Stimulated activated naive CD4-positive, alpha-beta T cell treated with Interleukin-2 at 50 U/mL for 16 hours (primary cell): ENCODE measurements at regions not wholly inside any gene's neighbourhood (a gene's known extent, or its start where the extent isn't known, plus 50 kb on each side); places are given as distances from the start of the nearest gene placed in this dataset.
"Not testable (repeated sequence)": the region's sequence is repeated elsewhere in the genome, so short reads cannot be mapped to it uniquely, and the experiment has no call there.

Experiments
- DNase-seq: peaks from one replicate; lab custom pipeline; 2025; lab: John Stamatoyannopoulos, UW

GRCh38 chrX:5702890-5703289, 525.8 kb downstream of the NLGN4X start:
- DNase-seq: no peak

DNA sequence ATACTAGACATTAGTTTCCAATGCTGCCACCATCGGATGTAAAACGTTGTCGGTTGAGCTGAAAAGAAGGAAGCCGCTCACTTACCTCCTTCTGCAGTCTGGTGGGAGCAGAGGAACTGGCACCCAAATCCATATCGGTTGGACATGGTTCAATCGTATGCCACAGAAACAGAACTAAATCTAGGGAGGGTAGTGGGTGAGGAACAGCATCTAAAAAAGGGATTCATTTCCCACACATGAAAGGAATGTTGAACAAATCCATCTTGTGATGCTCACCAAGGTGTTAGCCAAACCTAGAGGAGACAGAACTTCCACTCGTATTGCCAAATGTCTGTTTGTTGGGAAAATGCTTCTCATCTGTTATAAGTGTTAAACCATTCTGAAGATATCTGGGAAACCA, 532.7 kb downstream of the NLGN4X start:
- DNase-seq: no peak

DNA sequence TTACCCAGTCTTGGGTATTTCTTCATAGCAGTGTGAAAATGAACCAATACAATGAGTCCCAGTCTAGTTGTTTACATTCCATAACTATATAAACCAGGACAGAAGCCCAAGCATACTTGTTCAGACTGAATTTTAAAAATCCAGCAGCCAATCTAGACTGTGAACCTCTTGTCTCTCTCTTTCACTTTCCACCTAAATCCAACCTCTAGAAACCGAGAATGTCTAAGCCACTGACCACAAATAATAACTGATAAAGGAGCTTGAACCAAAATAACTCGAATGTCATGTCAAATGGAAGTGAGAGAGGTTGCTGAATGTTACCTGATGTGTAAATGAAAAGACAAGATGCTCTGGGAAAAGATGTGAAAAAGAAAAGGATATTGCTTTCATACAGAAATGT, 544.7 kb downstream of the NLGN4X start:
- DNase-seq: no peak

DNA sequence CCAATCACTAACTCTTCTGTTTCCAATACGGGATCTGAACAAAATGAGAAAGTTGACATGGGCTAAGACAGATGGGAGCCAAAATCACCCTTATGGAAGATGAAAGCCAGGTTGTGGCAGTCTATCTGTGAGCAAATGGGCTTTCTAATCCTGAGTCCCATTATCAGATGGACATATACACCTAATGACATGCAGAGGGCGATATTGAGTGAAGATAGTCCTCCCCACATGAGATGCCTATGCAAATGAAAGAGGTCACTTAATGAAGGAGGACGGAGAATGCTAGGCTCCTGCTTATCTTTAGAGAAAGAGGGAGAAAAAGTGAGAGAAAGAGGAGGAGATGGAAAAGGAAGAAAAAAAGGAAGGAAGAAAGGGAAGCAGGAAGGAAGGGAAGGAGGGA, 547.5 kb downstream of the NLGN4X start:
- DNase-seq: no peak

DNA sequence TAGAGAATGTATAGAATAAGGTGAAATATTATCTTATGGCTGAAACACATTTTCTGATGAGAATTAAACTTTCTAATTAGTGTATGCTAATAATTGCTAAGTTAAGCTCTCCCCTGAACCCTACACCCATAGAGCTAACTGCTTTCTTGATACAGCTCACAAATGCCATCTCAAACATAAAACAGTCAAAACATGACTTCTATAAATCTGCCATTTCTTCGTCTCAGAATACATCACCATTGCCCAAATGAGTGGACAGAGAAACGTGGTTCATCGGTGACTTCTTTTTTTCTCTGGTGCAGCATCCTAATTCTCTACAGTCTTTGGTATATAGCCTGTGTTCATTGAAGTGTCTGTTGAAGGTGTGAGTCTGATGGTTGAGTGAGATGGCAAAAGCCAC, 554.6 kb downstream of the NLGN4X start:
- no peak for DNase-seq

DNA sequence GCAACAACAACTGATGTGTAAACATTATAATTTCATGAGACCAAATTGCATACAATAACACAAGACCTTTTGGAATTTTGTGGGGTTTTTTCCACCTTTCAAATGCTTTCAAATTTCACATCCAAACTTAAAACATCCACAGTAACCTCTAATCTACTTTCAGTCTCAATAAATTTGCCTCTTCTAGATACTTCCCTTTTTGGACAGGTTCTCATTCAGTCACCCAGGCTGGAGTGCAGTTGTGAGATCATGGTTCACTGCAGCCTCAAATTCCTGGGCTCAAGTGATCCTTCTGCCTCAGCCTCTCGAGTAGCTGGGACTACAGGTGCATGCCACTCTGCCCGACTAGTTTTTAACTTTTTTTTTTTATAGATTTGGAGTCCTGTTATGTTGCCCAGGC, 556.6 kb downstream of the NLGN4X start:
- no peak for DNase-seq

DNA sequence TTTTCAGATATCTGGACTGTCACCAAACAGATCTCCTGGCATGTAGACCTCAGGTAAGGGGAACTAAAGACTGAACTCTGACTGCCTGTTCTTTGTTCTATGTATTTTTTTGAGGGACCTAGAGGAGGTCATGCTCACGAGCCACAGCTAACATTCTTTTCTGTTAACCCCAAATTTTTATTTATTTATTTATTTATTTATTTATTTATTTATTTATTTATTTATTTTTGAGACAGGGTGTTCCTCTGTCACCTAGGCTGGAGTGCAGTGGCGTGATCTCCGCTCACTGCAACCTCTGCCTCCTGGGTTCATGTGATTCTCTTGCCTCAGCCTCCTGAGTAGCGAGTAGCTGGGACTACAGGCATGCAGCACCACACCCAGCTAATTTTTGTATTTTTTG, 562.0 kb downstream of the NLGN4X start:
- DNase-seq: not testable (repeated sequence)

DNA sequence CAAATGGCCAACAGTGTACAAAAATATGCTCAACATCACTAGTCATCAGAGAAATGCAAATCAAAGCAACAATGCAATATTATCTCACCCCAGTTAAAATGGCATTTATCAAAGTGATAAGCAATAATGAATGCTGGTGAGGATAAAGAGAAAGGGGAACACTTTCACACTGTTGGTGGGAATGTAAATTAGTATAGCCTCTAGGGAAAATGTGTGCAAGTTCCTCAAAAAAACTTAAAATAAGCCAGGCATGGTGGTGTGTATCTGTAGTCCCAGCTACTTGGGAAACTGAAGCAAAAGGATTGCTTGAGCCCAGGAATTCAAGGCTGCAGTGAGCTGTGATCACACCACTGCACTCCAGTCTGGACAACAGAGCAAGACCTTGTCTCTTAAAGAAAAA, 572.1 kb downstream of the NLGN4X start:
- DNase-seq: no peak

GRCh38 chrX:5650904-5651303, 577.8 kb downstream of the NLGN4X start:
- DNase-seq: no peak

DNA sequence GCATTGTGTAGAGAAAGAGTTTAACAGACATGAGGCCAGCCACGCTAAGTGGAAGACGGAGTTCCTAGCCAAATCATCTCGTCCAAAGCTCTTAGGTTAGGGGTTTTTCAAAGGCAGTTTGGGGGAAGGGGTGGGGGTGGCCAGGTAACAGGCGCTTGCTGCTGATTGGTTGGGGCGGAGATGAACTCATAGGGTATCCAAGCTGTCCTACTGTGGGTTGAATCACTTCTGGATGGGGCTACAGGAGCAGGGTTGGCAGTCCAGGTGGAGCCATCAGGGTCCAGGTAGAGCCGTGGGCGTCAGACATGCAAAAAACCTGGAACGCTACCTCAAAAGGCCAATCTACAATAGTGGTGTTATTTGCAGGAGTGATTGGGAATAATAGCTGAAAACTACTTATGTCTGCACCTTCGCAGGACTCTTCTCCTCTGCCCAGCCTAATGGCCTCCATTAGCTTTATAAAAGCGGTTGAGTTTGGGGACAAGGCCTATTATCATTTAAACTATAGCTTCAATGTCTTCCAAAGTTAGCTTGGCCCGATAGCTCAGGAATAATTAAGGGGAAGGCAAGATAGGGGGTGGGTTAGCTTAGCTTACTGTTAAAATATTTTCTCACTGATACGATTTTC, 579.6 kb downstream of the NLGN4X start:
- DNase-seq: no peak

DNA sequence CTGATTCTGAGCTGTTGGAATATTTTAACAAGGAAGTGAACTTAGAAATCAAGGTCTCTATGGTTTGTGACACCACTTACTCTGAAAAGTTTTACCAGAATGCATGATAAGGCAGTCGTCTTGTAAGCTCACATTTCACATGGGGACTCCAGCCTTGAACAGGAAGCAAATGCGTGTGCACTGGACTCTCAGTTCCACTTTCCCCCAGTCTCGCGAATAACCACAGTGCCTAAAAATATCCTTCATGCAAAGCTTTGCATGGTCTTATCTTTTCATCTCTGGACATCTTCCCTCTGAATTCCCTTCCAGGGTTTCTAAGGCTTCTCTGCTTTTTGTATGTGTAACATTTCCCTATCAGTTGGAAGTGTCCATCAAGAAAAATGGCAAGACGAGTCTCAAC, 581.8 kb downstream of the NLGN4X start:
- DNase-seq: no peak

- DNase-seq: no peak
Observed at GRCh38 chrX:5644776-5645175, 583.9 kb downstream of the NLGN4X start.

GRCh38 chrX:5640071-5640470, 588.6 kb downstream of the NLGN4X start:
- DNase-seq: no peak

- DNase-seq: no peak
Observed at GRCh38 chrX:5638572-5638971, 590.1 kb downstream of the NLGN4X start.

- no peak for DNase-seq
Observed at GRCh38 chrX:5632887-5633286, 595.8 kb downstream of the NLGN4X start.

DNA sequence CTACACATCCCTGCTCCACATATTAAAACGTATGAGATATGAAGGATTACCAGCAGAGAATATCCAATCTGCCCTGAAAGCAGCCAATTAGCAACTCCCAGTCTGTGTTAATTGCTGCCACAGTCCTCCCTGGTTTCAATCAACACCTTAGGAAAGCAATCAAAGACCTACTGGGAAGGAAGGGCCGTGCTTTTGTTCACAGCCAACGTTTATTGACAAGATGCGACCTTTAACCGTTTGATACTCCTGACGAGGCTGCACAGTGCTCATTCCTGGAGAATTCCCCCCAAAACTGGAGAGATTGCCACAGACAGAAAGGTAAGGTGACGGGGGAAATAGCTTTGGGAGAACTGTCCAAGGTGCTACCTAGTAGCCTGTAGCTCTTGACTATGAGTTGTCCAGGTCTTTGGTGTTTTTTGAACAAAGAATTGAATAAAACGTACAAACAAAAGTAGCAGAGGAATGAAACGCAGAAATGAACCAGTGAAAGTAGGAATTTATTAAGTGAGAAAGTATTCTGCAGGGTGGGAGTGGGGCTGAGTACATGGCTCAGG, 596.5 kb downstream of the NLGN4X start:
- no peak for DNase-seq

- DNase-seq: no peak
Observed at GRCh38 chrX:5617666-5618065, 611.0 kb downstream of the NLGN4X start.

DNA sequence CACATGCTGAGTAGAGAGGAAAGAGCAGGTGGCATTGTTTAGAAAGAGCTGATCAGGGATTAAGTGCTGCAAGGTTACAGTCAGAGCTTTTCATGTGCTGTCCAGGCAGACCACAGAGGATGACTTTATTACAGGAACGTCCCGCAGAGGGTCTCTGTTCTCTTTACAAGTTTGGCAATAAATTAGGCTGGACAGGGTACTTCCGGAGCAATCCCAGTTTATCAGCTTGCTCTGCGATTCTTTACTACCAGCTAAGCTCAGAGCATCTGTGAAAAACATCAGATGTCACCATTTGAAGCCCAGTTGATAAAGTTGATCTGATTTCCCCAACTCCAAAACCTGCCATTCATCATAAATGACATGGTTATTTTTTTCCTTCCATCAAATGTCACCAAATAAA, 633.1 kb downstream of the NLGN4X start:
- no peak for DNase-seq

GRCh38 chrX:5586726-5587125, 641.9 kb downstream of the NLGN4X start:
- DNase-seq: no peak

GRCh38 chrX:5575407-5575806, 653.3 kb downstream of the NLGN4X start:
- no peak for DNase-seq

GRCh38 chrX:5568934-5569333, 659.7 kb downstream of the NLGN4X start:
- no peak for DNase-seq

- no peak for DNase-seq
Observed at GRCh38 chrX:5559386-5559785, 669.3 kb downstream of the NLGN4X start.

GRCh38 chrX:5549512-5549911, 679.2 kb downstream of the NLGN4X start:
- DNase-seq: no peak

GRCh38 chrX:5537098-5537497, 691.6 kb downstream of the NLGN4X start:
- no peak for DNase-seq
